Kidney (tissue), 13 donors: ENCODE measurements at regions not wholly inside any gene's neighbourhood (a gene's known extent, or its start where the extent isn't known, plus 50 kb on each side); places are given as distances from the start of the nearest gene placed in this dataset.

ENCODE experiments used
- DNase-seq, 5 donors: peaks; one replicate each; pipeline ENCODE4 v3.0.0-alpha.2; 2013 to 2020
- FAIRE-seq: peaks from 2 replicates; lab custom pipeline; 2012; peaks lifted over from hg19 to GRCh38; lab: Jason Lieb, UNC
- H3K27ac ChIP-seq, 2 donors: one replicate each; pipeline ENCODE4 v1.7.0; 2013; ENCODE audit warnings: low read depth in 2 of 2, low read length in 2 of 2, inconsistent platforms in 1 of 2
- H3K27me3 ChIP-seq: one replicate; pipeline ENCODE4 v1.7.1; 2013; ENCODE audit warnings: low read length, inconsistent platforms; ENCODE audit not compliant: control insufficient read depth, insufficient read depth
- H3K36me3 ChIP-seq, 3 donors: one replicate each; pipeline versions ENCODE4 v1.7.0 to v1.7.1; 2013; ENCODE audit warnings: low read length in 3 of 3, control low read depth in 1 of 3, inconsistent platforms in 1 of 3; ENCODE audit not compliant: insufficient read depth in 3 of 3, control insufficient read depth in 2 of 3
- H3K4me1 ChIP-seq, 3 donors: one replicate each; pipeline versions ENCODE4 v1.7.0 to v1.7.1; 2013; ENCODE audit warnings: low read length in 3 of 3, inconsistent platforms in 1 of 3, low read depth in 1 of 3; ENCODE audit not compliant: control insufficient read depth in 2 of 3, insufficient read depth in 2 of 3
- H3K4me3 ChIP-seq, 3 donors: one replicate each; pipeline versions ENCODE4 v1.7.0 to v1.8.1; 2013; ENCODE audit warnings: low read length in 3 of 3, control low read depth in 1 of 3, inconsistent platforms in 1 of 3
- H3K9ac ChIP-seq, 3 donors: one replicate each; pipeline versions ENCODE4 v1.7.0 to v1.7.1; 2013; ENCODE audit warnings: low read length in 3 of 3, control low read depth in 1 of 3, inconsistent platforms in 1 of 3
- H3K9me3 ChIP-seq, 3 donors: one replicate each; pipeline versions ENCODE4 v1.7.0 to v1.7.1; 2013; ENCODE audit warnings: low read length in 3 of 3, control low read depth in 1 of 3, inconsistent platforms in 1 of 3; ENCODE audit not compliant: control insufficient read depth in 2 of 3, insufficient read depth in 1 of 3
- intact Hi-C: fragments of 100-400 bp; cut with DNase I; formaldehyde crosslinking; loops from one replicate; pipeline ENCODE4 v1.11.1; 2022
- TF ChIP-seq, protein P1 (sequence below): IDR thresholded peaks from 3 replicates; pipeline ENCODE4 v1.5.1; 2012; ENCODE audit warnings: mild to moderate bottlenecking, moderate library complexity, borderline replicate concordance; ENCODE audit not compliant: insufficient read depth; ENCODE audit errors: extremely low read depth
- donor health status: control.
- donor health status: control.
- donor health status: control.
- donor health status: control.
- donor health status: control.
- donor health status: DM: yes; HTN: yes; CAD: no.
- donor health status: Normal renal cell carcinoma (clear cell type).

DNA sequence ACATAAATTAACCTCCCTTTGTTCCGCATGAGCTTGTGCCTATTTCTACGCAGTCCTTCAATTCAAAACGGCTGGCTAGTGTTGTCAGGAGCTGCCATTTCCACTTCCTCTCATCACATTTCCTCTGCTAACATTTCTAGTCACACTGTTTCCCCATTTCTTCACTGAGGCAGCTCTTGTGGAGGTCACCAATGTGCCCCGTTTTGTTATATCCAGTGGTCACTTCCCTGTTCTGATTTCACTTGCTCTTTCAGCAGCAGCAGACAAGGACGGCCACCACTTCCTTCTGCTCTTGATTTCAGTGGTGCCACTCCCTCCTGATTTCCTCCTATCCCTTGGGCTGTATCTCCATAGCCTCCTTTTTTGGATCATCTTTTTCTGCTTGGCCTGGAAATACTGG lies 64.8 kb upstream of the SEC61G start:
- Histone ChIP-seq H3K36me3 (no peaks in the 10 kb centered on the region), H3K4me3 (no peak overlapping the region), H3K9me3 (no peaks in the 10 kb centered on the region), H3K27ac (no peak overlapping the region), H3K9ac (no peak overlapping the region), H3K4me1 (no peaks in the 10 kb centered on the region), H3K27me3 (no peaks in the 10 kb centered on the region)
- DNase-seq (no peak), FAIRE-seq (no peak)
- intact Hi-C loops = no loop called here
- TF ChIP-seq, protein P1, sequence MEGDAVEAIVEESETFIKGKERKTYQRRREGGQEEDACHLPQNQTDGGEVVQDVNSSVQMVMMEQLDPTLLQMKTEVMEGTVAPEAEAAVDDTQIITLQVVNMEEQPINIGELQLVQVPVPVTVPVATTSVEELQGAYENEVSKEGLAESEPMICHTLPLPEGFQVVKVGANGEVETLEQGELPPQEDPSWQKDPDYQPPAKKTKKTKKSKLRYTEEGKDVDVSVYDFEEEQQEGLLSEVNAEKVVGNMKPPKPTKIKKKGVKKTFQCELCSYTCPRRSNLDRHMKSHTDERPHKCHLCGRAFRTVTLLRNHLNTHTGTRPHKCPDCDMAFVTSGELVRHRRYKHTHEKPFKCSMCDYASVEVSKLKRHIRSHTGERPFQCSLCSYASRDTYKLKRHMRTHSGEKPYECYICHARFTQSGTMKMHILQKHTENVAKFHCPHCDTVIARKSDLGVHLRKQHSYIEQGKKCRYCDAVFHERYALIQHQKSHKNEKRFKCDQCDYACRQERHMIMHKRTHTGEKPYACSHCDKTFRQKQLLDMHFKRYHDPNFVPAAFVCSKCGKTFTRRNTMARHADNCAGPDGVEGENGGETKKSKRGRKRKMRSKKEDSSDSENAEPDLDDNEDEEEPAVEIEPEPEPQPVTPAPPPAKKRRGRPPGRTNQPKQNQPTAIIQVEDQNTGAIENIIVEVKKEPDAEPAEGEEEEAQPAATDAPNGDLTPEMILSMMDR = no peak

DNA sequence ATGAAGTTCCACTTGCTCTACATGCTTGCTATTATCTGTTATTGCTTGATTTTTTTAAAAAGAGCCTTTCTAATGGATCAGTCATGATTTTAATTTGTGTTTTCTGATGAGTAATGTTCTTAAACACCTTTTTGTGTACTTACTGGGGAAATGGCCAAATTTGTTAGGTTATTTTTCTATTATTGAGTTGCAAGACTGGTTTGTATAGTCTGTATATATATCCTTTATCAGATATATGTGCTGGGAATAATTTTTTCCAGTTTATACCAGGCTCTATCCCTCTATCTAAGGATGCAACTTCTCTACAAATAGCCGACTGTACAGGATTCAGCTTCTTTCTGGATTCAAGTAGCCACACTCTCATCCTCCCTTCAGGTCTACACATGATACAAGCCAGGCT lies 65.6 kb upstream of the SEC61G start:
- no peak overlapping the region for H3K9ac ChIP-seq
- DNase-seq (no peak), FAIRE-seq (no peak)
- no peak overlapping the region for H3K4me3 ChIP-seq
- H3K36me3 ChIP-seq = no peaks in the 10 kb centered on the region
- H3K4me1 ChIP-seq = no peaks in the 10 kb centered on the region
- intact Hi-C loops = no loop called here
- no peaks in the 10 kb centered on the region for H3K9me3 ChIP-seq
- H3K27ac ChIP-seq = no peak overlapping the region
- H3K27me3 ChIP-seq = no peaks in the 10 kb centered on the region
- TF ChIP-seq, protein P1 = no peak

GRCh38 chr7:54825368-54825767 lies 66.4 kb upstream of the SEC61G start:
- Histone ChIP-seq H3K4me1 (no peaks in the 10 kb centered on the region), H3K4me3 (no peak overlapping the region), H3K9me3 (no peaks in the 10 kb centered on the region), H3K27me3 (no peaks in the 10 kb centered on the region), H3K27ac (no peak overlapping the region), H3K36me3 (no peaks in the 10 kb centered on the region), H3K9ac (no peak overlapping the region)
- DNase-seq (no peak), FAIRE-seq (no peak)
- TF ChIP-seq, protein P1 = no peak
- intact Hi-C loops = no loop called here

GRCh38 chr7:54827734-54828133 lies 68.7 kb upstream of the SEC61G start:
- TF ChIP-seq, protein P1 = no peak
- no peaks in the 10 kb centered on the region for H3K4me1 ChIP-seq
- intact Hi-C loops = no loop called here
- no peak overlapping the region for H3K9ac ChIP-seq
- no peaks in the 10 kb centered on the region for H3K27me3 ChIP-seq
- H3K27ac ChIP-seq = no peak overlapping the region
- DNase-seq (no peak), FAIRE-seq (no peak)
- H3K4me3 ChIP-seq = no peak overlapping the region
- no peaks in the 10 kb centered on the region for H3K36me3 ChIP-seq
- H3K9me3 ChIP-seq = no peaks in the 10 kb centered on the region
